H1 (cell line): ENCODE measurements at regions not wholly inside any gene's neighbourhood (a gene's known extent, or its start where the extent isn't known, plus 50 kb on each side); places are given as distances from the start of the nearest gene placed in this dataset.

ENCODE experiments used
- BRCA1 ChIP-seq: IDR thresholded peaks from 2 replicates; pipeline ENCODE4 v1.6.1; 2012; ENCODE audit warnings: low read depth, low read length, improper control_type of control experiment
- CTBP2 ChIP-seq: IDR thresholded peaks from 2 replicates; pipeline ENCODE4 v1.7.0; 2011; ENCODE audit warnings: borderline replicate concordance, mild to moderate bottlenecking, moderate library complexity, mixed read lengths, low read length; ENCODE audit not compliant: insufficient read depth, insufficient read length
- EP300 ChIP-seq, 2 experiments: IDR thresholded peaks; 1 replicate in 1 of 2; 2 replicates in 1 of 2; pipeline ENCODE4 v1.6.1; 2011 to 2012; ENCODE audit warnings: low read depth in 2 of 2, low read length in 2 of 2, mild to moderate bottlenecking in 2 of 2, borderline replicate concordance in 1 of 2, inconsistent platforms in 1 of 2, moderate library complexity in 1 of 2
- POLR2AphosphoS5 ChIP-seq: IDR thresholded peaks from 2 replicates; pipeline ENCODE4 v1.6.1; 2011; ENCODE audit warnings: low read depth, low read length
- SAP30 ChIP-seq: fragments of 300-600 bp; sonication (generic); IDR thresholded peaks from 2 replicates; pipeline ENCODE4 v1.7.1; 2012; ENCODE audit warnings: low read length, moderate library complexity, mild to moderate bottlenecking, inconsistent platforms; ENCODE audit not compliant: insufficient read depth, insufficient replicate concordance
- SIX5 ChIP-seq: IDR thresholded peaks from 2 replicates; pipeline ENCODE4 v1.6.1; 2011; ENCODE audit warnings: mild to moderate bottlenecking, low read depth, low read length

DNA sequence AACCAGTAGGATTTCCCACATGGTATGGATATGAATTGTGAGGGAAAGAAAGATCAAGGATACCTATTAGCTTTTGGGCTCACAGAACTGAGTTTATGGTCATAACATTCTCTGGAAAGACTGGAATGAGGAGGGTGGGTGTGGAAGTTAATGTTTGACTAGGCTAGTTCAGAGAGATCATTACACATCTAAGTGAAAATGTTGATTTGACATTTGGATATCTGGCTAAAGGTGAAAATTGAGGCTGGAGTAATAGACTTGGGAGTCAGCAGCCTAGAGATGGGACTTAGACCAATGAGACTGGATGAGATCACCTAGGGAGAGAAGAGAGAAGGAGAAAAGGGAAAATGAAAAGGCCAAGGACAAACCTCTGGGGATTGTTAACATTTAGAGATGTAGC is 437.3 kb downstream of the CCSER2 start (continued):
- TF ChIP-seq SAP30 = no peak
- TF ChIP-seq SIX5 = no peak
- TF ChIP-seq POLR2AphosphoS5 = no peak
- TF ChIP-seq BRCA1 = no peak
- TF ChIP-seq CTBP2 = no peak
- TF ChIP-seq EP300 (IDR thresholded peaks at IDR 0.05; ENCODE audit: borderline replicate concordance in 1 of 2, low read depth in 2 of 2, low read length in 2 of 2) = no peak
